IPS-18a (cell line): ENCODE measurements at regions not wholly inside any gene's neighbourhood (a gene's known extent, or its start where the extent isn't known, plus 50 kb on each side); places are given as distances from the start of the nearest gene placed in this dataset.

Experiments
- H3K27ac ChIP-seq: one replicate; pipeline ENCODE4 v1.5.1; 2013; ENCODE audit warnings: low read length
- H3K27me3 ChIP-seq: one replicate; pipeline ENCODE4 v1.6.1; 2013; ENCODE audit warnings: mild to moderate bottlenecking, low read length; ENCODE audit not compliant: control insufficient read depth, insufficient read depth
- H3K36me3 ChIP-seq: one replicate; pipeline ENCODE4 v1.6.1; 2013; ENCODE audit warnings: low read depth, low read length; ENCODE audit not compliant: control insufficient read depth
- H3K4me1 ChIP-seq: one replicate; pipeline ENCODE4 v1.6.1; 2013; ENCODE audit warnings: low read depth, low read length; ENCODE audit not compliant: control insufficient read depth
- H3K4me3 ChIP-seq: one replicate; pipeline ENCODE4 v1.5.1; 2013; ENCODE audit warnings: low read length
- H3K9ac ChIP-seq: one replicate; pipeline ENCODE4 v1.6.1; 2013; ENCODE audit warnings: mild to moderate bottlenecking, low read length, moderate library complexity
- H3K9me3 ChIP-seq: one replicate; pipeline ENCODE4 v1.6.1; 2013; ENCODE audit warnings: low read depth, low read length; ENCODE audit not compliant: control insufficient read depth

- no peak overlapping the region for H3K4me3 ChIP-seq
- no peaks in the 10 kb centered on the region for H3K4me1 ChIP-seq
- no peaks in the 10 kb centered on the region for H3K9me3 ChIP-seq
- H3K36me3 ChIP-seq: no peaks in the 10 kb centered on the region
- no peaks in the 10 kb centered on the region for H3K27me3 ChIP-seq
- no peak overlapping the region for H3K27ac ChIP-seq
- H3K9ac ChIP-seq: no peak overlapping the region
These were observed 162.8 kb downstream of the CGGBP1 start for GRCh38 chr3:87895983-87896382.

DNA sequence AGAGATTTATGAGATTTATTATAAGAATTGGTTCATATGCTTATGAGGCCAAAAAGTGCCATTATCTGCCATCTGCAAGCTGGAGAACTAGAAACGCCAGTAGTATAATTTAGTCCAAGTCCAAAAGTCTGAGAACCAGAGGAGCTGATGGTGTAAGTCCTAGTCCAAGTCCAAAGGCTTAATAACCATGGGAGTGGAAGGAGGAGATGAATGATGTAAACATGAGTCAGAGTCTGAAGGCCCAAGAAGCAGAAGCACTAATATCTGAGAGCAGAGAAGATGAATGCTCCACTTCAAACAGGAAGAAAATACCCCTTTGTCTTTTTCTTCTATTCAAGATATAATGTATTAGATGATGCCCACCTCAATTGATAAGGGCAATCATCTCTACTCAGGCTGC, 185.7 kb downstream of the CGGBP1 start:
- no peaks in the 10 kb centered on the region for H3K4me1 ChIP-seq
- peaks cover 14% of the 10 kb centered on the region for H3K9me3 ChIP-seq
- no peaks in the 10 kb centered on the region for H3K36me3 ChIP-seq
- no peak overlapping the region for H3K4me3 ChIP-seq
- H3K27me3 ChIP-seq: no peaks in the 10 kb centered on the region
- H3K9ac ChIP-seq: no peak overlapping the region
- H3K27ac ChIP-seq: no peak overlapping the region

DNA sequence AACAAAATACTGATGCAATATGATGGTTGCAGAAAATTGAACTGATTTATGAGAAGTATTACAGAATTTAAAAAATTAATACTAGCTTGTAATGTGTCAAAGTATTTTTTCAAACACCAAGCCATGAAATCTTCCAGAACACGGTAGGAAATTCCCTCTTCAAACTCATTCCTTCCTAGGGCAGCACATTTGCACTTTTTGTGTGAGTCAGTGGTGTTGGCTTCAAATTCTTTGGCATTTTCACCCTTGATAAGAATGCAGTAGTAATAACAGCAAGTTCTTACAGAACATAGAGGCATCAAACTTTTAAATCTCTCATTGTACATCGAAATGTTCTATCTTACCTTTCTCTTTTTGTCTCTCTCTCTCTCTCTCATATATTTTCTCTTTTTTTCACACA, 191.8 kb downstream of the CGGBP1 start:
- Histone ChIP-seq H3K9me3 (no peaks in the 10 kb centered on the region), H3K36me3 (no peaks in the 10 kb centered on the region), H3K27me3 (no peaks in the 10 kb centered on the region), H3K9ac (no peak overlapping the region), H3K4me3 (no peak overlapping the region), H3K4me1 (no peaks in the 10 kb centered on the region), H3K27ac (no peak overlapping the region)

- Histone ChIP-seq H3K9me3 (no peaks in the 10 kb centered on the region), H3K4me3 (no peak overlapping the region), H3K9ac (no peak overlapping the region), H3K36me3 (no peaks in the 10 kb centered on the region), H3K27ac (no peak overlapping the region), H3K27me3 (no peaks in the 10 kb centered on the region), H3K4me1 (no peaks in the 10 kb centered on the region)
These were observed 202.7 kb downstream of the CGGBP1 start for GRCh38 chr3:87856126-87856525.

- H3K36me3 ChIP-seq: no peaks in the 10 kb centered on the region
- no peaks in the 10 kb centered on the region for H3K27me3 ChIP-seq
- no peaks in the 10 kb centered on the region for H3K9me3 ChIP-seq
- no peaks in the 10 kb centered on the region for H3K4me1 ChIP-seq
- H3K9ac ChIP-seq: no peak overlapping the region
- H3K4me3 ChIP-seq: no peak overlapping the region
- no peak overlapping the region for H3K27ac ChIP-seq
These were observed 203.2 kb downstream of the CGGBP1 start for GRCh38 chr3:87855616-87856015.

GRCh38 chr3:87855211-87855610, 203.6 kb downstream of the CGGBP1 start:
- no peaks in the 10 kb centered on the region for H3K27me3 ChIP-seq
- no peak overlapping the region for H3K9ac ChIP-seq
- H3K4me3 ChIP-seq: no peak overlapping the region
- H3K27ac ChIP-seq: no peak overlapping the region
- no peaks in the 10 kb centered on the region for H3K4me1 ChIP-seq
- H3K36me3 ChIP-seq: no peaks in the 10 kb centered on the region
- no peaks in the 10 kb centered on the region for H3K9me3 ChIP-seq

DNA sequence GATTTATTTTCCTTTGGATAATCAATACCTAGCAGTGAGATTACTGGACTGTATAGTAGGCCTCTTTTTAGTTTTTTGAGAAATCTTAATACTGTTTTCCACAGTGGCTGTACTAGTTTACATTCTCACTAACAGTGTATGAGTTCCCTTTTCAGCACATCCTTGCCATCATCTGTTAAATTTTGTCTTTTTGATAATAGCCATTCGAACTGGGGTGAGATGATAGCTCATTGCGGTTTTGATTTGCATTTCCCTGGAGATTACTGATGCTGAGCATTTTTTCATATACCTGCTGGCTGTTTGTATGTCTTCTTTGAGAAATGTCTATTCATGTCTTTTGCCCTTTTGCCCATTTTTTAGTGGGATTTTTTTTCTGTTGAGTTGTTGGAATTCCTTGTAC, 210.8 kb downstream of the CGGBP1 start:
- Histone ChIP-seq H3K36me3 (no peaks in the 10 kb centered on the region), H3K9ac (no peak overlapping the region), H3K27me3 (no peaks in the 10 kb centered on the region), H3K4me1 (no peaks in the 10 kb centered on the region), H3K27ac (no peak overlapping the region), H3K4me3 (no peak overlapping the region), H3K9me3 (no peaks in the 10 kb centered on the region)

DNA sequence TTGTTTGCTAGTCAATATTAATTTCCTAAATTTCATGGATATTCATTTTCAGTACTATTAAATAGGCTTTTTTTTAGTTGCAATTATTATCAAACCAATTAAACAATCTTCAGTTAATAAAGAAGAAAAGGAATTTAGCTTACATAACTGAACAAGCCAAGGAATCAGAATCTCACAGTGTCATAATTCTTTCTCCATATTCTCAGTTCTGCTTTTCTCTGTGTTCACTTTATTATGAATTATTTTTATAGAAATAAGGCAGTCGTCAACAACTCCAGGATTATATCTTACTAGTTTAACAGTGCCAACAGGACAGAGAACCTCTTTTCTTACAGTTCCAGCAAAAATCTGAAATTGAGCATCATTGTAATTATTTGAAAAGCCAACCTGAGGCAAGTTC, 221.7 kb downstream of the CGGBP1 start:
- H3K9ac ChIP-seq: no peak overlapping the region
- H3K27ac ChIP-seq: no peak overlapping the region
- no peaks in the 10 kb centered on the region for H3K27me3 ChIP-seq
- no peaks in the 10 kb centered on the region for H3K36me3 ChIP-seq
- H3K4me3 ChIP-seq: no peak overlapping the region
- H3K9me3 ChIP-seq: no peaks in the 10 kb centered on the region
- H3K4me1 ChIP-seq: no peaks in the 10 kb centered on the region

DNA sequence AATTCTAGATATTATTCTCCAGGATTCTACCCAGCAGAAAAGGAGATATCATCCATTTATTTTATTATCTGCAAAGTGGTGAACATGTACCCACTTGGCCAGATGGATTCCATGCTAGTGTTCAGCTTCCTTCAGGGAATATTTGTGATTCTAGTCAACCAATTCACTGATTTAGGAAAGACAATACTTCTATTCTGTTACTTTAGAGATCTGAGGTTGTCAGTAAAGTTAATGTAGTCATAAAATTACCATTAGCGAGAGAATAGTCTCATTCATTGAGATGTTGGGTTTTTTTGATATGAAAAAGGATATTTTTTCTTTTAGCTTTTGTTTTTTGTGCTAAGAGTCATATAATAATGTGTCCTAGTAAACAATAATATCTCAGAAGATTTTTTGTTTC, 222.8 kb downstream of the CGGBP1 start:
- Histone ChIP-seq H3K9ac (no peak overlapping the region), H3K4me1 (no peaks in the 10 kb centered on the region), H3K36me3 (no peaks in the 10 kb centered on the region), H3K27ac (no peak overlapping the region), H3K9me3 (no peaks in the 10 kb centered on the region), H3K27me3 (no peaks in the 10 kb centered on the region), H3K4me3 (no peak overlapping the region)

GRCh38 chr3:87835236-87835635, 223.6 kb downstream of the CGGBP1 start:
- H3K4me3 ChIP-seq: no peak overlapping the region
- no peaks in the 10 kb centered on the region for H3K4me1 ChIP-seq
- no peak overlapping the region for H3K27ac ChIP-seq
- no peaks in the 10 kb centered on the region for H3K36me3 ChIP-seq
- H3K27me3 ChIP-seq: no peaks in the 10 kb centered on the region
- H3K9me3 ChIP-seq: no peaks in the 10 kb centered on the region
- no peak overlapping the region for H3K9ac ChIP-seq

DNA sequence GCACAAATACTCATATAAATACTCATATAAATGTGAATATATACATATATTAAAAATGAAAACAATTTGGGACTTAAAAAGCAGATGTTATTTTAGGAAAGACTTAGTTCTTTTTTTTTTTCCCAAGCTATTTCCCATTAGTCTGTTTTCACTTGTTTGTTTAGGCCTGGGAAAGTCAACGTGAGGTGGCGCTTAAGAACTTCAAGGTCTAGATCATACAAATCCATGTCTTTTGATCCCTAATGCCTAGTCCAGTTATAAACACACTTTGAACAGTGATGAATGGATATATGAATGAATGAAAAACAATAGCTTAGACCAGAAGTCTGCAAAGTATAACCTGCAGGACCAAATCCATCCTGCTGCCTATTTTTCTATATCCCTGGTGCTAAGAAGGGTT, 224.5 kb downstream of the CGGBP1 start:
- no peak overlapping the region for H3K27ac ChIP-seq
- no peaks in the 10 kb centered on the region for H3K9me3 ChIP-seq
- H3K9ac ChIP-seq: no peak overlapping the region
- H3K4me1 ChIP-seq: no peaks in the 10 kb centered on the region
- H3K4me3 ChIP-seq: no peak overlapping the region
- no peaks in the 10 kb centered on the region for H3K27me3 ChIP-seq
- no peaks in the 10 kb centered on the region for H3K36me3 ChIP-seq

DNA sequence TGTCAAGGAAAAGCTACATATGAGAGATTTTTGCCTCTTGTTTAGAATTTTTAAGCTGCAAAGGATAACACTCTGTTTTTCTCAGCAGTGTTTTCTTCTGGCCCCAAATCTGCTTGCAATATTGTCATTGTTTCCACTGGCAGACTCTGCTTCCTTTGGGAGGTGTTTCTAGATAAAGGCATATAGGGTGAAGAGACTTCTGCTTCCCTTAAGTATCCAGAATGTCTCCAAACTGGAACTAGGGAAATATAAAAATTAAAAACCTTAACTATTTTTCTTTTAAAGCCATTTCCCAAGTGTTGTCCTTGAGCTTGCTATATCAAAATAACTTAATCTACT, 225.8 kb downstream of the CGGBP1 start:
- Histone ChIP-seq H3K27ac (no peak overlapping the region), H3K9ac (no peak overlapping the region), H3K36me3 (no peaks in the 10 kb centered on the region), H3K4me1 (no peaks in the 10 kb centered on the region), H3K4me3 (no peak overlapping the region), H3K9me3 (no peaks in the 10 kb centered on the region), H3K27me3 (no peaks in the 10 kb centered on the region)

- Histone ChIP-seq H3K9me3 (no peaks in the 10 kb centered on the region), H3K4me3 (no peak overlapping the region), H3K36me3 (no peaks in the 10 kb centered on the region), H3K27me3 (no peaks in the 10 kb centered on the region), H3K9ac (no peak overlapping the region), H3K27ac (no peak overlapping the region), H3K4me1 (no peaks in the 10 kb centered on the region)
These were observed 230.8 kb downstream of the CGGBP1 start for GRCh38 chr3:87828046-87828445.
